HG03175 (cell line): ENCODE measurements at regions not wholly inside any gene's neighbourhood (a gene's known extent, or its start where the extent isn't known, plus 50 kb on each side); places are given as distances from the start of the nearest gene placed in this dataset.

Experiments
- ATAC-seq: cut with Tn5 transposase; IDR thresholded peaks from one replicate; pipeline ENCODE4 v1.9.1; 2021; ENCODE audit warnings: mild to moderate bottlenecking, moderate library complexity; ENCODE audit not compliant: unreplicated experiment

- no peak for ATAC-seq
These were observed 96.3 kb upstream of the ALDH1A3 start for GRCh38 chr15:100783291-100783690.

GRCh38 chr15:100783760-100784492, 95.7 kb upstream of the ALDH1A3 start:
- no peak for ATAC-seq

GRCh38 chr15:100784493-100785180, 95.0 kb upstream of the ALDH1A3 start:
- no peak for ATAC-seq

- ATAC-seq, result no peak
These were observed 94.2 kb upstream of the ALDH1A3 start for GRCh38 chr15:100785181-100786138.

GRCh38 chr15:100786139-100786531, 93.5 kb upstream of the ALDH1A3 start:
- no peak for ATAC-seq

- no peak for ATAC-seq
These were observed 92.6 kb upstream of the ALDH1A3 start for GRCh38 chr15:100786901-100787566.

GRCh38 chr15:100787567-100788417, 91.8 kb upstream of the ALDH1A3 start:
- no peak for ATAC-seq

GRCh38 chr15:100788418-100789105, 91.1 kb upstream of the ALDH1A3 start:
- ATAC-seq, result no peak

GRCh38 chr15:100790786-100791265, 88.8 kb upstream of the ALDH1A3 start:
- no peak for ATAC-seq

- no peak for ATAC-seq
These were observed 85.6 kb upstream of the ALDH1A3 start for GRCh38 chr15:100794008-100794407.

- no peak for ATAC-seq
These were observed 78.3 kb upstream of the ALDH1A3 start for GRCh38 chr15:100801256-100801900.

- no peak for ATAC-seq
These were observed 77.0 kb upstream of the ALDH1A3 start for GRCh38 chr15:100802421-100803170.

- ATAC-seq, result no peak
These were observed 76.5 kb upstream of the ALDH1A3 start for GRCh38 chr15:100803171-100803440.

GRCh38 chr15:100806157-100806556, 73.5 kb upstream of the ALDH1A3 start:
- no peak for ATAC-seq

GRCh38 chr15:100807028-100807427, 72.6 kb upstream of the ALDH1A3 start:
- ATAC-seq, result no peak

- ATAC-seq, result no peak
These were observed 70.9 kb upstream of the ALDH1A3 start for GRCh38 chr15:100808691-100809090.

GRCh38 chr15:100809151-100809550, 70.5 kb upstream of the ALDH1A3 start:
- no peak for ATAC-seq

GRCh38 chr15:100809587-100809986, 70.0 kb upstream of the ALDH1A3 start:
- ATAC-seq, result no peak
